Superior temporal gyrus (tissue), 1 donor: ENCODE measurements at regions not wholly inside any gene's neighbourhood (a gene's known extent, or its start where the extent isn't known, plus 50 kb on each side); places are given as distances from the start of the nearest gene placed in this dataset.
"Not testable (repeated sequence)": the region's sequence is repeated elsewhere in the genome, so short reads cannot be mapped to it uniquely, and the experiment has no call there.

Experiments used
- DNase-seq: peaks from one replicate; pipeline ENCODE4 v3.0.0-alpha.2; 2016; ENCODE audit errors: extremely low spot score

DNA sequence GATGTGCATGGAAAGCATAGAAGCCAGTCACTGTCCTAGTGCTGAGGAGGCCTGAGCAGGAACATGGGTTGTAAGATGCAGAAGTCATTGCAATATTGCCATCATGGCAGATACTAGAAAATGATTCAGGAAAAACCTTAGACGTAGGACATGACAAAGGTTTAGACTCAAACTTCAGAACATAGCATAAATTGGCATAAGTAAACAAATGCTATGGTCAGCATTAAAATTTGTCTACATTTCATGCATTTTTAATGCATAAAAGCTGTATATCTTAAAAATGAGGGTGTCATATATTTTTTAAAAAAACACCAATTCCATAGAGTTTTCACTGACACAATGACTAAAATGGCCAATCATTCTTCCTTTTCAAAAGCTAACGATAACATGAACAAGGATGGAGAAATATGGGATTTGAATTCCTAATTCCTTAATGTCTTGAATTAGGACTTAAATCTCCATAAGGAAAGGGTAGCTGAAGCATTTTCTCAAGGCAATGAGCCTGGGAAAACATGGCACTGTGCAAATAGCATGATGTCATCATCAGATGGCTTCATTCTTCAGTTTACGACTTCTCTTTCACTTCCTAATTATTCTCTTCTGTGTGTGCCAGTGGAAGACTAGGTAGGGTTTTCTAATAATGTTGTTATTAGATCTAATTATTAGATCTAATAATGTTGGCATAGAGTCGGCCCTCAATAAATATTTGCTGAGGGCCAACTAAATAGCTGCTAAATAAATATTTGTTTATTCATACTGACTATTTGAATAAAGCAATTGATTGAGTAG is 125.1 kb upstream of the FRG1 start:
- no peak for DNase-seq

DNA sequence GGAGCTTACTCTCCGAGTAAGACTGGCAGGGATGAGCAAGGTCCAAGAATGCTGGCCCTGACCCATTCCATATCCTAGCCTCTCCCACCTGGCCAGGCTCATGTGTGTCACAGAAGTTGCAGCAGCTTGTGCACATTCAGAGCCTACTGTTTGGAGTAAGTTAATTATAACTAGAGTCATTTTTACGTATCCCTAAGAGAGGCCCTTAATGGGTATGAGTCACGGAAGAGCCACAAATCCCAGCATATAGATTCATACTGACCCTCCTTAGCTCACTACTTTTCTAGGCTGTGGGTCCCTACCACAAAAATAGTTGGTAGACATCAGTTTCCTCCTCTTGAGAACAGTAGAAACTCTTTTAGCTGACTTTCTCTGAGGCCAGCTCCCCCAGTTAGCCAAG is 118.3 kb upstream of the FRG1 start:
- no peak for DNase-seq

DNA sequence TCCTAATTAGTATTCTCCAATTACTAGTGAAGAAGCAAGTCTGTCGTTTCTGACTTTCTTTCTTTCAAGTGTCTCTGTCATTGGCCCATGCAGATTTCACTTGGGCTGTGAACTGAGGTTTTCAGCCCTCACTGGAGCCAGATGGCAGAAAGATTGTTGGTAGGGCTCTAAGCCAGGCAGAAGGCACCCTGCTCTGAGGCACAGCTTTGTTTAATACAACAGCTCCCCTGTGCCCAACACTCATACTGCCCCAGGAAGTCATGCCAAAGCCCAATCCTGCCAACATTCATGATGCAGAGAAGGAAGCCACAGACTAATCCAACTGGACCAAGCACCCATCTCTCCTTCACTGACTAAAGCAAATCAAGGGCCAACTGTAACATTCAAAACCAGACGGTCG is 117.1 kb upstream of the FRG1 start:
- DNase-seq = peak; percentile 93

DNA sequence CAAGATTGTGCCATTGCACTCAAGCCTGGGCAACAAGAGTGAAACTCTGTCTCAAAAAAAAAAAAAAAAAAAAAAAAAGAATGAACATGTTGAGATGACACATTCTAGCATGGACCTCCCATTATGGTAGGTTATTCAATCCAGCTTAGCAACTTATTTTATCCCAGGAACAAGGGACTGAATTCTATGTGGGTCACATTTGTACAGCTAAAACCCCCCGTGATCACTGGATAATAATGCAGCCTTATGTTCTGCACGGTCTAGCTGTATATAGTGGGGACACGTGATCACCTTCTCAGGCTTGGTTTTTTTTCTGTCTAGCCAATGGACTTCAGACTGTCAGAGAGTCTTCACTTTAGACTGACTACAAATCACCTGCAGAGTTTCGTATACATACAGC is 115.2 kb upstream of the FRG1 start:
- DNase-seq = no peak

DNA sequence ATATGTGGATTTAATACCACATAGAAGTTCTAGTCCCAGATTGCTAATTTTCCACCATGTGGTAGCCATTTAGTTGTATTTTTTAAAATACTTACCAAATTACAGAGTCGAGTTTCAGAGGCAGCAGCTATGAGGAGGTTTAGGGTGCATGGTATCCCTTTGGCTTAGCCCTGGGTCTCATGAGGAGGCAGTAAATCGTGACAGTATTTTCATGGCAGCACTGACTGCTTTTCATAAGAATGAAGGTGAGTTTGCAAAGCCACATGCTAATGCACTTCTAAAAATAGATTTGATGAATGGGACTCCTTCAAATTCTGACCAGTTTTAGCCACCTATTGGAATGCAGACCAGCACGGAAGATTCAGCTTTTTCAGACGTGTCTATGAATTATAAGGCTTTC is 114.0 kb upstream of the FRG1 start:
- DNase-seq = no peak

DNA sequence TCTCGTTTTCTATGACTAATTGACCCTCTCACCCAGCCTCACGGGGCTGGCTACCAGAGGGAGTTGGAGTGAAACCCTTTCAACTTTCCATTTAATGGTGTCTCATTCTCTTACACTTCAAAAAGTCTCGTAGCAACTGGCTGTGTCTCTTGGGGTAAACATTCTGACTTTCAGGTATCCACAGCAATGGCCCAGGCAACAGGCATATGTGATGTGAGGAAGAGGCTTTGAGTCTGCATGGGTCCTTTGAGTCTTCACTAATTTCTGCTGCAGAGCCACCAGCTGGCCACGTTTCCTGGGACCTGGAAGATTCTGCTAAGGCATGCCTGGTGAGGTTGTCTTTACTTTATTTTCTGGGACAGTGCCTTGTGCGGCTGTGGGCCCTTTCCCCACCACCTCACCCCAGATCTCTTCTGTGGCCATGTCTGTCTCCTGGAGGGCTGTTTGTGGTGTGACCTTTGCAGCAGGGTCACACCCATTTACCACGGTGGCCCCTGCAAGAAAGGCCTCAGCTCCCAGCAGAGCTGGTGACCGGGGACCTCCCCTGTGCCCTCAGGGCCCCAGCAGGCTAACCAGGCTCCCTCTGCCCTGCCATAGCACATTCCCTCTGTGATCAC is 112.5 kb upstream of the FRG1 start:
- DNase-seq = no peak

DNA sequence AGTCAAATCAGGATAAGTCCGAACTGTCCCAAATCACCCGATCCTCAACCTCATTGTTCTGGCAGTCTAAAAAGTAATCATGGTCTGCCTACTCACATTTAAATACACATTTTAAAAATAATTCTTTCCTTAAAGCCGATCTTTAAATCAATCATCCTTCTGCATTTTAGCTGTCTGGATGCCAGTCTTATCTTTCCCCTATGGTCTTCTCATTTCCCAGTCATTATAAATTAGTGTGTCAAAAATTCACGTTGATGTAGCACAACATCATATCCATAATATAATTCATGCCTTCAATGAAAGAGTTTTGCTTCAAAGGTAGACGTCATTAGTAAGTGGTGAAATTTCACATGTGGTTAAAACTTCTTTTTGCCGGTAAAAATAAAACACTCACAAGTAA is 108.1 kb upstream of the FRG1 start:
- DNase-seq = no peak

DNA sequence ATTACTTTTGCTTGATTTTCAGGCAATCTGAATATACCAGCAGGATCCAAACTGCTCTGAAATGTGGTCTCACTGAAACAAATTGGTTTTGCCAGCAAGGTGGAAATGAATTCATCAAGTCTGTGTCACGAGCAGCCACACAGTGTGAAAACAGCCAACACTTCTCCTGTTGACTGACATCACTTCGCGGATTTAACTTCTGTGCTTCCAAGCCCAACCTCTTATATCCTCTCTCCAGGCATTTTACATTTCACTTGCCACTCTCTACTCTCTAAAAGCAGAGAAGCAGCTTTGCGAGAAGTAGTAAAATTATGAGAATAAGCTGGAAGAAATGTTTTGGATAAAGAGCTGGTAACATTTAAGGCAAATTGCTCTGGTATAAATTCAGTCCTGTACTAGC is 106.1 kb upstream of the FRG1 start:
- DNase-seq = no peak

DNA sequence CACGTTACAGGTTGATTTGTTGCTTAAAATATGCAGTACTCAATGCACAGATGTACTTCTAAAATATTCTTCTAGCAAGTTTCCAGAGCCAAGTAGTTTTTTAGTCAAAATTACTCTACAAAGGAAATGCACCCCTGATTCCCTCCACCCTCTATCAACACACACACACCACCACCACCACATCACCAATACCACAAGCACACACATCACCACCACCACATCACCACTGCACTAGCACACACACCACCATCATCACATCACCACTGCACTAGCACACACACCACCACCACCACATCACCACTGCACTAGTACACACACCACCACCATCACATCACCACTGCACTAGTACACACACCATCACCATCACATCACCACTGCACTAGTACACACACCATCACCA is 105.2 kb upstream of the FRG1 start:
- DNase-seq = no peak

DNA sequence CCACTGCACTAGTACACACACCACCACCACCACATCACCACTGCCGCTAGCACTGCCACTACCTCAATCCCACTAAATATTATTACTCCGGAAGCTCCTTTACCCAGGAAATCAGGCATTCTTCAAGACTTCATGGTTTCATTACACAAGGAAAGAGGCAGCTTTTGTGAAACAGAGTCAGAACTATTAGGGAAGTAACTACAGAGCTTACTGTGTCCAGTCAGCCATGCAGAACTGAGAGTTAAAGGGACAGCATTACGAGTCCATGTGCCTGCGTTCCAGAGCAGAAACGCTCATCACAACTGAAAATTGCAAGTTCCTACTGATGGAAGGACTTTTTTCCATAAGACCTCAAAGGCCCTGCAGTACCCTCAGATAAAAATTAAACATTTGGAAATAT is 103.2 kb upstream of the FRG1 start:
- DNase-seq = no peak

DNA sequence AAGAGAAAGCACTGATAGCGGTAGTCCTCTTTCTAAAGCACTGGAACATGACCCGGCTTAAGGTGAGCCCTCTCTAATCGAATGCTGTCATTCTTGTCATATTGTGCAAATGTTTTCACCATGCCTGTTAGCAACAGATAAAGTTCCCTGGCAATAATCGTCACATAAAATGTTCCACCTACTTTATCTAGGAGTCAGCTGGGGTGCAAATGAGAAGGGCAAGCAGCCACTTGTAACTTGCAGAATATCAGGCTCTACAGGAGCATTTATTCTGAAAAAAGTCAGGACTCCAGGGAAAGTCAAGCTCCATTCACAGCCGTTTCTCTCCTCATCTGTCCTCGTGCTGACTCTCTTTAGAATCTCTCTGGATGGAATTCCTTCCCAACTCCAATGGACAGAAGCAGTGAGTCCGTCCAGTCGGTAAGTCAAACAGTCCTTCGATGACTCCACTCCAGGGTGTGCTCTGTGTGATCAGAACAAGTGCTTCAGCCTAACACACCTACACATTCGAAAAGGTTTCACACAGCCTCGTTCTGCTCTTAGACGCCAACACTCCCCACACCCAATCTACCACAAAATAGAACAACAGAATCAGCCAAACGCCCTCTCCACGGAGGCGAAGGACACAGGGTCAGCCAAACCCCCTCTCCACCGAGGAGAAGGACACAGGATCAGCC is 101.7 kb upstream of the FRG1 start:
- DNase-seq = no peak

DNA sequence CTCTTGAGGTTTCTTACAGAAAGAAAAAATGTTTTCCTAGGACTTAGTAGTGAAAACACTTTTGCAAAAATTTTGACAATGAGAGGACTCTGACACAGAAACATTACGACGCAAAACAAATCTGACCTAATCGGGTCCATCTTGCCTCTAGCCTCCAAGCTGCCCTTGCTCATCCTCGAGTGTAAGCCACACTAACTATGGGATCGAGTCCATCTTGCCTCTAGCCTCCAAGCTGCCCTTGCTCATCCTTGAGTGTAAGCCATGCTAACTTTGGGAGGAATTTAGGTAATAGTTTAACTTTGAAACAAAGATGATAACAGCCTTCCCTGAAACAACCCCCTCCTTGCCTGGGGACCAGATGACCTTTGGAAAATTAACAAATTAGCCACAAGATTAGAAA is 100.3 kb upstream of the FRG1 start:
- DNase-seq = no peak

DNA sequence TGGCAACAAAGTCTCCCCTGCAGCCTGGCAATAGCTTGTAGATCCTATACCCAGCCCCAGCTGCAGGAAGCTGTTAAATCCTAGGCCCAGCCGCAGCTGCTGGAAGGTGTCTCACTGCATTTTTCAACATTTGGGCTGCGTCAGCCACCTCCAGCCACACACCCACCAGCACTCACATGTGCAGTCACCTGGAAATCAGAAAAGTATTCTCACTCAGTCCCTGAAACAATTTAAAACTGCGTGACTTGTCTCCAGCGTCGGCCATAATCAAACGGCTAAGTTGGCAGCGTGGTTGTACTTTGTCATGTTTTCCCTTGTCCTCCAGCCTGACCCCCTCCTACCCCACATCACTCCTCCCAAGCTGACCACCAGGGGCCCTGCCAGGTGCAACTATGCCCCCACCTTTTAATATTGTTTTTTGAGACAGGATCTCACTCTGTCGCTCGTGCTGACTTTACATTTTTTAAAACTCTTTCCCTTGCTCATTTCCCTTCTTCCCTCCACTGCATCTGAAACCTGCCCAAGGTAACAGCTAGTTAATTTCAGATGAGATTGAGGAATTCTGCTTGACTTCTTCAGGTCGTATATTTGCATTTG is 97.2 kb upstream of the FRG1 start:
- no peak for DNase-seq

DNA sequence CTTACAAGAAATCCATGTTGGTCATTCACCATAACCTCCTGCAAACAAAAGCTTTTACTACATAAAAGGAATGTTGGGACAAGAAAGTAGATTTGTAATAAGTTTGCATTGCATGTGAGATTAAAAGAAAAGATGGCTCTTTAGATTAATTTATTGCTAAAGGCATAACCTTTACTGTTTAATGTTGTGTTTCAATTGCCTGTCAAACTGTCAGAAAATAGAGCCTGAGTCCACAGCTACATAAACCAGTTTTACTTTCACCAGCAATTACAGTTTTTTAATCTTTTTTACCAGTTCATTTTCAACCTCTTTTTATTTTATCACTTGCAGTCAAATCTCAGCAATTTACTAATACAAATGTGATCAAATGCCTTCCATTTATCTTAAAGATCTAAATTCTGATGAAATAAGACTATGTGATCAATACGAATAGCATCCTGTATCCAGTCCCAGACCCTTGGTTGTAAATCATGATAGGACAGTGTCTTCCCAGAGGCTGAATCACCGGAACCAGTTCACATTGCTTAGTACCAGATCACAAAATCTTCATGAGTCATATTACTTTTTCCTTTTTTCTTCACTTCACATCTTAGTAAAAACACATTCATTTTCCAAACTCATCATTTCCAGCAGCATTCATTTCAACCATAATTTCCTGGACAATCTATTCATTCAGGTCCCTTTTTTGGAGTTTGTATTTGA is 95.4 kb upstream of the FRG1 start:
- no peak for DNase-seq

DNA sequence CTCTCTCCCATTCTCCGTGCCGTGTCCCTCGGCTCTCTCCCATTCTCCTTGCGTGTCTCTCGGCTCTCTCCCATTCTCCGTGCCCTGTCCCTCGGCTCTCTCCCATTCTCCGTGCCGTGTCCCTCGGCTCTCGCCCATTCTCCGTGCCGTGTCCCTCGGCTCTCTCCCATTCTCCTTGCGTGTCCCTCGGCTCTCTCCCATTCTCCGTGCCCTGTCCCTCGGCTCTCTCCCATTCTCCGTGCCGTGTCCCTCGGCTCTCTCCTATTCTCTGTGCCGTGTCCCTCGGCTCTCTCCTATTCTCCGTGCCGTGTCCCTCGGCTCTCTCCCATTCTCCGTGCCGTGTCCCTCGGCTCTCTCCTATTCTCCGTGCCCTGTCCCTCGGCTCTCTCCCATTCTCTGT is 94.6 kb upstream of the FRG1 start:
- DNase-seq = not testable (repeated sequence)

DNA sequence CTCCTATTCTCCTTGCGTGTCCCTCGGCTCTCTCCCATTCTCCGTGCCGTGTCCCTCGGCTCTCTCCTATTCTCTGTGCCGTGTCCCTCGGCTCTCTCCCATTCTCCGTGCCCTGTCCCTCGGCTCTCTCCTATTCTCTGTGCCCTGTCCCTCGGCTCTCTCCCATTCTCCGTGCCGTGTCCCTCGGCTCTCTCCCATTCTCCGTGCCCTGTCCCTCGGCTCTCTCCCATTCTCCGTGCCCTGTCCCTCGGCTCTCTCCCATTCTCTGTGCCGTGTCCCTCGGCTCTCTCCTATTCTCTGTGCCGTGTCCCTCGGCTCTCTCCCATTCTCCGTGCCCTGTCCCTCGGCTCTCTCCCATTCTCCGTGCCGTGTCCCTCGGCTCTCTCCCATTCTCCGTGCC is 94.1 kb upstream of the FRG1 start:
- DNase-seq = not testable (repeated sequence)

DNA sequence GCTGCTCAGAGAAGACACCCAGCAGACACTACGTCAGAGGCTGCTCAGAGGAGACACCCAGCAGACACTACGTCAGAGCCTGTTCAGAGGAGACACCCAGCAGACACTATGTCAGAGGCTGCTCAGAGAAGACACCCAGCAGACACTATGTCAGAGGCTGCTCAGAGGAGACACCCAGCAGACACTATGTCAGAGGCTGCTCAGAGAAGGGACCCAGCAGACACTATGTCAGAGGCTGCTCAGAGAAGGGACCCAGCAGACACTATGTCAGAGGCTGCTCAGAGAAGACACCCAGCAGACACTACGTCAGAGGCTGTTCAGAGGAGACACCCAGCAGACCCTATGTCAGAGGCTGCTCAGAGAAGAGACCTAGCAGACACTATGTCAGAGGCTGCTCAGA is 92.0 kb upstream of the FRG1 start:
- DNase-seq = not testable (repeated sequence)

DNA sequence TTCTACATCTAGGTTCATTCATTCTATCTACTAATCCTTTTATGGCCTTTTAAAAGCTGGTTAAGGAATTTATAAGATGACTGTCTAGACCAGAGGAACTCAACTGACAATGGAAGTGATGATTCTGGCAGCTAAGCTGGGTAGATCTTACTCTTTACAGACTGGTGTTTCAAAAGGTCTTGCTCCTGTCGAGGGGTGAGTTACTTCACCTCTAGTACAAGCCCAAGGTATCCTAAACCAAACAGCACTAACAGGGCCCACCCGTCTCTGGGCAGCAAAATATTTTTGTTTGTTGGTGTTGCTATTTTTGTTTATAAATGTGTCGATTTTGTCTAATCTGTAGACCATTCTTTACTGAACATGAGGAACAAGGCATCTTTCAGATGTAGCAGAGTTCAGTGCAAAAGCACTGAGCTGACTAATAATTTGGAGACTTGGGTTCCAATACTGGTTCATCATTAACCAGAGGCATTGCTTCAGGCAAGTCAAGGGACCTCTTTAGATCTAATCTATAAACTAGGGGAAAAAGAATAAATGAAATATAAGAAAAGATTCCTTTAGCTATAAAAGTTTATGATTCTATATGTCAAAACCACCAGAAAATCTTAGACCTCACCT is 90.3 kb upstream of the FRG1 start:
- DNase-seq = no peak

DNA sequence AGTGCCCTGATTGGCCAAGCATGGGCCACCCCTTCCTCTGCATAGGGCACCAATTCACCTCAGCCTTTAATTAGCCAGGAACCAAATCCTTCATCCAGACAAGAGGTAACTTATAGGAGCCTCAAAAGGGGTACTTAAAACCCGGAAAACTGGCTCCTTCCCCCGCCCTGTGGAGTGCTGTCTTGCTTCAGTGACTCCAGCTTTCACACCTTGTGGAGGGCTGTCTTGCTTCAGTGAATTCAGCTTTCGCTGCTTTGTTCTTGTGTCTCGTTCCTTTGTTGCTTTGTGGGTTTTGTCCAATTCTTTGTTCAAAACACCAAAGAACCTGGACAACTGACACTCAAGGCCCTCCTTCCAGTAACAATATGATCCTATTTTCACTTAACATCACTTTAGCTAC is 82.2 kb upstream of the FRG1 start:
- no peak for DNase-seq

DNA sequence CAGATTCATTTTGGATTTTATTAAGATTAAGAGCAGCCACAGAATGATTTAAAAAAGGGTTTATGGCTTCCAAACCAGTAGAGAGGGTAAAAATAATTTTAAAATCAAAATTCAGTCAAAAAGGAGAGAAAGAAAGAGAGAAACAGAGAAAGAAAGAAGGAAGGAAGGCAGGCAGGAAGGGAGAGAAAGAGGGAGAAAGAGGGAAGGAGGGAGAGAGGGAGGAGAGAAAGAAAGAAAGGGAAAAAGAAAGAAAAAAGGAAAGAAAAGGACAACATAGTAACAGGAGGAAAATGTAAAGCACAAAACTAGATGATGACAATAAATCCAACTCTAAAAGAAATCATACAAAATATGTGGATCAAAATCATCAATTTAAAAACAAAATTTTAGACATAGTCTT is 79.6 kb upstream of the FRG1 start:
- no peak for DNase-seq

DNA sequence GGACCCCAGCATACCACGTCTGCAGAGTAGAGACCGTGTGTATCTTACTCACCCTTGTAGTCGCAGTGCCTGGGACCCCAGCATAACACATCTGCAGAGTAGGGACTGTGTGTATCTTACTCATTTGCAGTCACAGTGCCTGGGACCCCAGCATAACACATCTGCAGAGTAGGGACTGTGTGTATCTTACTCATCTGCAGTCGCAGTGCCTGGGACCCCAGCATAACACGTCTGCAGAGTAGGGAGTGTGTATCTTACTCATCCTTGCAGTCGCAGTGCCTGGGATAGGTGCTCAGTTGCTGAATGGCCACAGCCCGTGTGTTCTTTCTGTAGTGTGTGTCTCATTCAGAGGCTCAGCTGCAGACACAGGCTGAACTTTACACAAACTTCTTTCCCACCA is 71.4 kb upstream of the FRG1 start:
- DNase-seq = no peak
